Fibroblast of lung (primary cell): ENCODE measurements at regions not wholly inside any gene's neighbourhood (a gene's known extent, or its start where the extent isn't known, plus 50 kb on each side); places are given as distances from the start of the nearest gene placed in this dataset.

Source experiments
- EZH2 ChIP-seq: IDR thresholded peaks from 2 replicates; pipeline ENCODE4 v1.5.1; 2012; ENCODE audit warnings: low read length, control low read depth, mild to moderate bottlenecking; ENCODE audit errors: missing control alignments
- TF ChIP-seq, protein P1 (sequence below), 2 donors: IDR thresholded peaks in 1 of 2; conservative IDR thresholded peaks in 1 of 2; 1 replicate in 1 of 2; 2 replicates in 1 of 2; pipeline ENCODE4 v1.5.1; 2011 to 2012; ENCODE audit warnings: low read length in 2 of 2, control low read depth in 1 of 2, inconsistent platforms in 1 of 2, low read depth in 1 of 2, mild to moderate bottlenecking in 1 of 2

DNA sequence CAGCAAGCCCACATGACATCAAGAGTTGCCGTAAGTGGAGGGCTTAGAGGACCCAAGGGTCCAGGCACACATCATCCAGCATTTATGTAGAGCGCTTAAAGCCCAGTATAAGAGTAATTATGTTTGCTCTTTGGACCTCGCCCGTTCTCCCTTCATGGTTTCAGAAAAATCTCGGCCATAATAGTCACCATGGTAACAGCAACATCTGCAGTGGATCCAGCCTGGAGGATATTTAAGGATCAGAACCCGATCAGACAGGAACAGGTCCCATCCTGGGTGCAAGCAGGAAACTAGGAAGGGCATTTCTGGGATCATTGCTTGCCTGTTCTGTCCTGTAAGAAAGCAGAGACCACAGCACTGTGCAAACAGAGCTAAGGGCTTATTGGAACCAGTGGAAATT lies 89.9 kb upstream of the KAZN start:
- TF ChIP-seq, protein P1, sequence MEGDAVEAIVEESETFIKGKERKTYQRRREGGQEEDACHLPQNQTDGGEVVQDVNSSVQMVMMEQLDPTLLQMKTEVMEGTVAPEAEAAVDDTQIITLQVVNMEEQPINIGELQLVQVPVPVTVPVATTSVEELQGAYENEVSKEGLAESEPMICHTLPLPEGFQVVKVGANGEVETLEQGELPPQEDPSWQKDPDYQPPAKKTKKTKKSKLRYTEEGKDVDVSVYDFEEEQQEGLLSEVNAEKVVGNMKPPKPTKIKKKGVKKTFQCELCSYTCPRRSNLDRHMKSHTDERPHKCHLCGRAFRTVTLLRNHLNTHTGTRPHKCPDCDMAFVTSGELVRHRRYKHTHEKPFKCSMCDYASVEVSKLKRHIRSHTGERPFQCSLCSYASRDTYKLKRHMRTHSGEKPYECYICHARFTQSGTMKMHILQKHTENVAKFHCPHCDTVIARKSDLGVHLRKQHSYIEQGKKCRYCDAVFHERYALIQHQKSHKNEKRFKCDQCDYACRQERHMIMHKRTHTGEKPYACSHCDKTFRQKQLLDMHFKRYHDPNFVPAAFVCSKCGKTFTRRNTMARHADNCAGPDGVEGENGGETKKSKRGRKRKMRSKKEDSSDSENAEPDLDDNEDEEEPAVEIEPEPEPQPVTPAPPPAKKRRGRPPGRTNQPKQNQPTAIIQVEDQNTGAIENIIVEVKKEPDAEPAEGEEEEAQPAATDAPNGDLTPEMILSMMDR (conservative IDR thresholded peaks at IDR 0.05 in 1 of 2, IDR thresholded peaks at IDR 0.05 in 1 of 2; ENCODE audit: low read depth in 1 of 2, low read length in 2 of 2), result no peak
- no peak for TF ChIP-seq EZH2
